Neural cell (in vitro differentiated cells): ENCODE measurements at regions not wholly inside any gene's neighbourhood (a gene's known extent, or its start where the extent isn't known, plus 50 kb on each side); places are given as distances from the start of the nearest gene placed in this dataset.

ENCODE experiments used
- H2AFZ ChIP-seq: fragments of 200-600, 300-800 bp; sonication (generic), shearing (Covaris generic); 2 replicates; pipeline ENCODE4 v1.6.0; 2014; ENCODE audit warnings: low read depth, mild to moderate bottlenecking, antibody characterized with exemption, low read length, moderate library complexity
- H3F3A ChIP-seq: fragments of 200-600 bp; shearing (Covaris generic); 2 replicates; pipeline ENCODE4 v1.6.1; 2016; ENCODE audit warnings: mild to moderate bottlenecking, moderate library complexity, mixed read lengths, antibody characterized with exemption, low read length; ENCODE audit not compliant: insufficient read depth, poor library complexity, severe bottlenecking
- H3K27ac ChIP-seq: fragments of 200-600, 300-800 bp; sonication (generic), shearing (Covaris generic); 2 replicates; pipeline ENCODE4 v1.5.1; 2014; ENCODE audit warnings: mild to moderate bottlenecking, low read length, moderate library complexity
- H3K27me3 ChIP-seq: fragments of 300-800, 200-600 bp; sonication (generic), shearing (Covaris generic); 2 replicates; pipeline ENCODE4 v1.6.0; 2014; ENCODE audit warnings: mild to moderate bottlenecking, low read depth, low read length, moderate library complexity; ENCODE audit not compliant: insufficient read depth
- H3K36me3 ChIP-seq: fragments of 300-800, 200-600 bp; sonication (generic), shearing (Covaris generic); 2 replicates; pipeline ENCODE4 v1.5.1; 2014; ENCODE audit warnings: mild to moderate bottlenecking, antibody characterized with exemption, low read length, moderate library complexity; ENCODE audit not compliant: insufficient read depth
- H3K4me2 ChIP-seq: fragments of 300-800, 200-600 bp; sonication (generic), shearing (Covaris generic); 2 replicates; pipeline ENCODE4 v1.6.0; 2014; ENCODE audit warnings: mild to moderate bottlenecking, low read length
- H3K4me3 ChIP-seq: fragments of 300-800, 200-600 bp; sonication (generic), shearing (Covaris generic); 2 replicates; pipeline ENCODE4 v1.5.1; 2014; ENCODE audit warnings: mild to moderate bottlenecking, low read length, moderate library complexity
- H3K79me2 ChIP-seq: fragments of 200-600 bp; shearing (Covaris generic); replicated peaks from 2 replicates; pipeline ENCODE4 v1.6.0; 2014; ENCODE audit warnings: mild to moderate bottlenecking, low read length, moderate library complexity; ENCODE audit not compliant: insufficient read depth
- H3K9ac ChIP-seq: fragments of 300-800, 200-600 bp; sonication (generic), shearing (Covaris generic); 2 replicates; pipeline ENCODE4 v1.6.1; 2016; ENCODE audit warnings: mild to moderate bottlenecking, low read length, mixed read lengths
- H3K9me2 ChIP-seq: fragments of 200-600 bp; shearing (Covaris generic); 2 replicates; pipeline ENCODE4 v1.6.1; 2016; ENCODE audit warnings: mild to moderate bottlenecking, low read length, mixed read lengths; ENCODE audit not compliant: insufficient read depth
- H3K9me3 ChIP-seq: fragments of 200-600, 300-800 bp; sonication (generic), shearing (Covaris generic); 2 replicates; pipeline ENCODE4 v1.6.1; 2016; ENCODE audit warnings: mild to moderate bottlenecking, mixed run types, low read length, moderate library complexity, mixed read lengths
- H4K20me1 ChIP-seq: fragments of 200-600 bp; shearing (Covaris generic); 2 replicates; pipeline ENCODE4 v1.6.1; 2016; ENCODE audit warnings: mild to moderate bottlenecking, mixed run types; ENCODE audit not compliant: insufficient read depth
- EP300 ChIP-seq: fragments of 450-650 bp; conservative IDR thresholded peaks from 2 replicates; pipeline ENCODE4 v1.6.1; 2014; ENCODE audit warnings: antibody characterized with exemption, mild to moderate bottlenecking, moderate library complexity; ENCODE audit not compliant: poor library complexity, severe bottlenecking
- EZH2 ChIP-seq: fragments of 200-600, 300-800 bp; shearing (Covaris generic), sonication (generic); IDR thresholded peaks from 2 replicates; pipeline ENCODE4 v1.6.1; 2014; ENCODE audit warnings: antibody characterized with exemption, low read length, borderline replicate concordance, mild to moderate bottlenecking; ENCODE audit not compliant: insufficient read depth, poor library complexity, severe bottlenecking
- MXI1 ChIP-seq: fragments of 450-650 bp; conservative IDR thresholded peaks from 2 replicates; pipeline ENCODE4 v1.6.1; 2014; ENCODE audit warnings: antibody characterized with exemption, mild to moderate bottlenecking; ENCODE audit not compliant: poor library complexity, severe bottlenecking
- POLR2AphosphoS5 ChIP-seq: IDR thresholded peaks from 2 replicates; pipeline ENCODE4 v1.6.1; 2012
- RAD21 ChIP-seq: fragments of 450-650 bp; conservative IDR thresholded peaks from 2 replicates; pipeline ENCODE4 v1.6.1; 2014; ENCODE audit warnings: antibody characterized with exemption, mild to moderate bottlenecking, moderate library complexity
- SMC3 ChIP-seq: fragments of 450-650 bp; conservative IDR thresholded peaks from 2 replicates; pipeline ENCODE4 v1.6.1; 2014; ENCODE audit warnings: antibody characterized with exemption, mild to moderate bottlenecking, moderate library complexity; ENCODE audit not compliant: poor library complexity
- TAF1 ChIP-seq: IDR thresholded peaks from 2 replicates; pipeline ENCODE4 v1.6.1; 2012; ENCODE audit warnings: low read depth
- TF ChIP-seq, protein P1 (sequence below): IDR thresholded peaks from 2 replicates; pipeline ENCODE4 v1.6.1; 2012; ENCODE audit warnings: borderline replicate concordance
- TF ChIP-seq, protein P2 (sequence below): fragments of 450-650 bp; IDR thresholded peaks from 2 replicates; pipeline ENCODE4 v1.5.1; 2014; ENCODE audit warnings: antibody characterized with exemption, mild to moderate bottlenecking, moderate library complexity; ENCODE audit not compliant: poor library complexity, severe bottlenecking

DNA sequence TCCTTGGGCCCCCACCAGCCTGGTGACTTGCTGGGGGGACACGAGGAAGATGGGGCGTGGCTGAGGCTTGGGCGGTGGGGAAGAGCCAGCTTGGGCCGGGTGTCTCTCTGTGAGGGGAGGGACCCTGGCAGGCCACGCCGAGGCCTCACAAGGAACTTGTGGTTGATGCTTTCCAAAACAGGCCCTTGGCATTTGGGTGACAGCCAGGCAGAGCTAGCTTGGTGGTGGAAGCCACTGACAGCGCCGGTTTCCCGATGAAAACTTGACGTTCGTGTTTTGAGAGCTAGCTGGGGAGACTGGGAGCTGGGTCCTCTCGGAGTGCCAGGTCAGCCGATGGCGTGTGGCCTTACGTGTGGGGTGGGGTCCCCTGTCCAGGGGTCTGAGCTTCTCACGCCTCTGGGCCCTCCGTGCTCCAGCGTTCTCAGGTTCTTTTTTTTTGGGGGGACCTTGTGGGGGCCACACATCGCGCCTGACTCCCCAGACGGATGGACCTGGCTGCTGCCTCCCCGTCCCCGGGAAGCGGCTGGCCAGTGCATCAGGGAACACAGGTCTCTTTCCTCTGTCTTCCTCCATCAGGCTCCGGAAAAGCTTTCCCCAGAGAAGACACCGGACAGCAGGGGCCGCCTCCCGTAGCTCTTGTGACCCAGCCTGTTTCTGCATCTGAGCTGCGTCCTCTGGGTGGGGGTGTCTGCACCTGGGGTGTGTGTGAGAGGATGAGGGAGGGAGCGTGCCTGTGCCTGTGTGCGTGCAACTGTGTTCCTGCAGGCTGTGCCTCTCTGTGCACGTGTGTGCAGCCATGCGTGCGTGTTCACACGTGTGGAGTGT is 129.3 kb upstream of the LPCAT1 start:
- no peak overlapping the region for H3K4me2 ChIP-seq
- H4K20me1 ChIP-seq, result no peaks in the 10 kb centered on the region
- H3K9ac ChIP-seq, result no peak overlapping the region
- H3K36me3 ChIP-seq, result no peaks in the 10 kb centered on the region
- H3F3A ChIP-seq, result no peaks in the 10 kb centered on the region
- H3K27me3 ChIP-seq, result peaks cover 14% of the 10 kb centered on the region
- H2AFZ ChIP-seq, result no peak overlapping the region
- H3K27ac ChIP-seq, result no peak overlapping the region
- no peaks in the 10 kb centered on the region for H3K79me2 ChIP-seq
- H3K9me3 ChIP-seq, result no peaks in the 10 kb centered on the region
- no peaks in the 10 kb centered on the region for H3K9me2 ChIP-seq
- TF ChIP-seq EP300 (no peak), SMC3 (no peak), MXI1 (no peak), TAF1 (no peak), RAD21 (no peak), EZH2 (no peak), POLR2AphosphoS5 (no peak)
- TF ChIP-seq, protein P1, sequence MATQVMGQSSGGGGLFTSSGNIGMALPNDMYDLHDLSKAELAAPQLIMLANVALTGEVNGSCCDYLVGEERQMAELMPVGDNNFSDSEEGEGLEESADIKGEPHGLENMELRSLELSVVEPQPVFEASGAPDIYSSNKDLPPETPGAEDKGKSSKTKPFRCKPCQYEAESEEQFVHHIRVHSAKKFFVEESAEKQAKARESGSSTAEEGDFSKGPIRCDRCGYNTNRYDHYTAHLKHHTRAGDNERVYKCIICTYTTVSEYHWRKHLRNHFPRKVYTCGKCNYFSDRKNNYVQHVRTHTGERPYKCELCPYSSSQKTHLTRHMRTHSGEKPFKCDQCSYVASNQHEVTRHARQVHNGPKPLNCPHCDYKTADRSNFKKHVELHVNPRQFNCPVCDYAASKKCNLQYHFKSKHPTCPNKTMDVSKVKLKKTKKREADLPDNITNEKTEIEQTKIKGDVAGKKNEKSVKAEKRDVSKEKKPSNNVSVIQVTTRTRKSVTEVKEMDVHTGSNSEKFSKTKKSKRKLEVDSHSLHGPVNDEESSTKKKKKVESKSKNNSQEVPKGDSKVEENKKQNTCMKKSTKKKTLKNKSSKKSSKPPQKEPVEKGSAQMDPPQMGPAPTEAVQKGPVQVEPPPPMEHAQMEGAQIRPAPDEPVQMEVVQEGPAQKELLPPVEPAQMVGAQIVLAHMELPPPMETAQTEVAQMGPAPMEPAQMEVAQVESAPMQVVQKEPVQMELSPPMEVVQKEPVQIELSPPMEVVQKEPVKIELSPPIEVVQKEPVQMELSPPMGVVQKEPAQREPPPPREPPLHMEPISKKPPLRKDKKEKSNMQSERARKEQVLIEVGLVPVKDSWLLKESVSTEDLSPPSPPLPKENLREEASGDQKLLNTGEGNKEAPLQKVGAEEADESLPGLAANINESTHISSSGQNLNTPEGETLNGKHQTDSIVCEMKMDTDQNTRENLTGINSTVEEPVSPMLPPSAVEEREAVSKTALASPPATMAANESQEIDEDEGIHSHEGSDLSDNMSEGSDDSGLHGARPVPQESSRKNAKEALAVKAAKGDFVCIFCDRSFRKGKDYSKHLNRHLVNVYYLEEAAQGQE, result no peak
- TF ChIP-seq, protein P2, sequence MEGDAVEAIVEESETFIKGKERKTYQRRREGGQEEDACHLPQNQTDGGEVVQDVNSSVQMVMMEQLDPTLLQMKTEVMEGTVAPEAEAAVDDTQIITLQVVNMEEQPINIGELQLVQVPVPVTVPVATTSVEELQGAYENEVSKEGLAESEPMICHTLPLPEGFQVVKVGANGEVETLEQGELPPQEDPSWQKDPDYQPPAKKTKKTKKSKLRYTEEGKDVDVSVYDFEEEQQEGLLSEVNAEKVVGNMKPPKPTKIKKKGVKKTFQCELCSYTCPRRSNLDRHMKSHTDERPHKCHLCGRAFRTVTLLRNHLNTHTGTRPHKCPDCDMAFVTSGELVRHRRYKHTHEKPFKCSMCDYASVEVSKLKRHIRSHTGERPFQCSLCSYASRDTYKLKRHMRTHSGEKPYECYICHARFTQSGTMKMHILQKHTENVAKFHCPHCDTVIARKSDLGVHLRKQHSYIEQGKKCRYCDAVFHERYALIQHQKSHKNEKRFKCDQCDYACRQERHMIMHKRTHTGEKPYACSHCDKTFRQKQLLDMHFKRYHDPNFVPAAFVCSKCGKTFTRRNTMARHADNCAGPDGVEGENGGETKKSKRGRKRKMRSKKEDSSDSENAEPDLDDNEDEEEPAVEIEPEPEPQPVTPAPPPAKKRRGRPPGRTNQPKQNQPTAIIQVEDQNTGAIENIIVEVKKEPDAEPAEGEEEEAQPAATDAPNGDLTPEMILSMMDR, result no peak
- peak overlapping the region; percentile 33 for H3K4me3 ChIP-seq

DNA sequence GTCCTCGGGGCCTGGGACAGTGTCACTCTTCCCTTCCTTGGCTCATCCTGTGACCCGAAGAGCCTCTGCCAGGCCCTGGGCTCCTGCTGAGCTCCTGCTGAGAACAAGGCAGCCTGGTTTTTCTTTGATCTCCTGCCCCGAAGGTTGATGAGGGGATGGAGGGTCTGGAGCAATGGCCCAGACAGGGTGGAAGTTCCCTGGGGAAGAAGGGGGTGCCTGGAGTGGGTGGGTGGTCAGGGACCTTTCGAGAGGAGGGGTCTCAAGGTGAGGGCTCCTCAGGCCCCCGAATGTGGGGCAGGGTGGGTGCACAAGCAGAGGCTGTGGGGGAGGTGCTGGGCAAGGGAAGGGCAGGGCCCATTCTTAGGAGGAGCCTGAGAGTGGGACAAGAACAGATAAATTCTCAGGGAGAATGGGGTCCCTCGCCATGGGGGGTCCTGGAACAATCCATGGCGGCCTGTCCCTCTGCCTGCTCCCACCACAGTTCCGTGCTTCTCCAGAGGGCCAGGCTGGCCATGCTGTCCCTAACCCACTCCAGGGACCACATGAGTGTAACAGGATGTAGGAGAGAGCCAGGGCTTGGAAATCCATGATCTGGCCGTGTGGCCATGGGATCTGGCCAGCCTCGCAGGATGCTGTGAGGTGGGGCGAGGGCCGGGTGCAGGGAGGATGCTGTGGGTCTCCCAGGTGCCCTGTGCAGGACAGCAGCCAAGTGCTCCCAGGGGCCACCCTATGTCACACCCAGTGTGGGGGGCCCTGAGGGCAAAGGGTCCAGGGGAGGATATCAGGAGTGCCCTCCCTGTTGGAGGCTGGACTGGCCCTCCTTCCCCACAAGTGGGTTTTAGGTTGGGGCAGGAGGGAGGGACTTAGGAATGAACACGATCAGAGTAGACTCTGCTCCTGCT is 128.5 kb upstream of the LPCAT1 start:
- Histone ChIP-seq H2AFZ (no peak overlapping the region), H3K79me2 (no peaks in the 10 kb centered on the region), H4K20me1 (no peaks in the 10 kb centered on the region), H3K9ac (no peak overlapping the region), H3K27me3 (peaks cover 14% of the 10 kb centered on the region), H3K36me3 (no peaks in the 10 kb centered on the region), H3F3A (no peaks in the 10 kb centered on the region), H3K27ac (no peak overlapping the region), H3K9me2 (no peaks in the 10 kb centered on the region), H3K4me3 (no peak overlapping the region), H3K9me3 (no peaks in the 10 kb centered on the region), H3K4me2 (no peak overlapping the region)
- TF ChIP-seq, protein P2, result no peak
- no peak for TF ChIP-seq MXI1
- TF ChIP-seq RAD21, result no peak
- TF ChIP-seq, protein P1, result no peak
- no peak for TF ChIP-seq EP300
- TF ChIP-seq EZH2, result no peak
- no peak for TF ChIP-seq POLR2AphosphoS5
- TF ChIP-seq SMC3, result no peak
- TF ChIP-seq TAF1, result no peak
